Stomach (tissue), 4 donors: ENCODE measurements at regions not wholly inside any gene's neighbourhood (a gene's known extent, or its start where the extent isn't known, plus 50 kb on each side); places are given as distances from the start of the nearest gene placed in this dataset.

Source experiments
- EP300 ChIP-seq: sonication (generic); formaldehyde crosslinking; IDR thresholded peaks from one replicate; pipeline ENCODE4 v1.6.1; 2017; ENCODE audit warnings: antibody characterized with exemption
- POLR2A ChIP-seq, 4 donors: fragments of 450-650 bp; IDR thresholded peaks; one replicate each; pipeline ENCODE4 v1.6.1; 2016; ENCODE audit warnings: antibody characterized with exemption in 4 of 4, control low read depth in 2 of 4, mild to moderate bottlenecking in 1 of 4, moderate library complexity in 1 of 4
- POLR2AphosphoS5 ChIP-seq, 3 donors: sonication (generic); formaldehyde crosslinking; IDR thresholded peaks; one replicate each; pipeline ENCODE4 v1.6.1; 2016; ENCODE audit warnings: antibody characterized with exemption in 3 of 3
- TF ChIP-seq, protein P1 (sequence below), 7 experiments: fragments of 450-650 bp in 4 of 7; fragments of 200-600 bp in 3 of 7; sonication (generic) in 3 of 7; IDR thresholded peaks; one replicate each; pipeline ENCODE4 v1.5.1; 2016 to 2019; ENCODE audit warnings: antibody characterized with exemption in 7 of 7, control low read depth in 2 of 7, mild to moderate bottlenecking in 1 of 7

- TF ChIP-seq POLR2A (IDR thresholded peaks at IDR 0.05) (no peak), POLR2AphosphoS5 (IDR thresholded peaks at IDR 0.05) (no peak), EP300 (no peak)
- TF ChIP-seq, protein P1, sequence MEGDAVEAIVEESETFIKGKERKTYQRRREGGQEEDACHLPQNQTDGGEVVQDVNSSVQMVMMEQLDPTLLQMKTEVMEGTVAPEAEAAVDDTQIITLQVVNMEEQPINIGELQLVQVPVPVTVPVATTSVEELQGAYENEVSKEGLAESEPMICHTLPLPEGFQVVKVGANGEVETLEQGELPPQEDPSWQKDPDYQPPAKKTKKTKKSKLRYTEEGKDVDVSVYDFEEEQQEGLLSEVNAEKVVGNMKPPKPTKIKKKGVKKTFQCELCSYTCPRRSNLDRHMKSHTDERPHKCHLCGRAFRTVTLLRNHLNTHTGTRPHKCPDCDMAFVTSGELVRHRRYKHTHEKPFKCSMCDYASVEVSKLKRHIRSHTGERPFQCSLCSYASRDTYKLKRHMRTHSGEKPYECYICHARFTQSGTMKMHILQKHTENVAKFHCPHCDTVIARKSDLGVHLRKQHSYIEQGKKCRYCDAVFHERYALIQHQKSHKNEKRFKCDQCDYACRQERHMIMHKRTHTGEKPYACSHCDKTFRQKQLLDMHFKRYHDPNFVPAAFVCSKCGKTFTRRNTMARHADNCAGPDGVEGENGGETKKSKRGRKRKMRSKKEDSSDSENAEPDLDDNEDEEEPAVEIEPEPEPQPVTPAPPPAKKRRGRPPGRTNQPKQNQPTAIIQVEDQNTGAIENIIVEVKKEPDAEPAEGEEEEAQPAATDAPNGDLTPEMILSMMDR (IDR thresholded peaks at IDR 0.05) = no peak
Measured at GRCh38 chr18:47418746-47419145, 167.3 kb upstream of the SKOR2 start.
